Heart left ventricle (tissue), 16 donors: ENCODE measurements at regions not wholly inside any gene's neighbourhood (a gene's known extent, or its start where the extent isn't known, plus 50 kb on each side); places are given as distances from the start of the nearest gene placed in this dataset.

Source experiments
- ATAC-seq, 4 donors: fragments of 200-7000 bp; cut with Tn5 transposase; one replicate each; pipeline ENCODE4 v1.9.1; 2020 to 2022; ENCODE audit warnings: moderate library complexity in 4 of 4, mild to moderate bottlenecking in 3 of 4, moderate number of reproducible peaks in 1 of 4
- DNase-seq, 5 donors: peaks; one replicate each; pipeline ENCODE4 v3.0.0-alpha.2; 2020
- H3K27ac ChIP-seq, 12 donors: fragments of 200-600 bp; sonication (generic) in 4 of 12; one replicate each; pipeline versions ENCODE4 v1.5.0 to v1.8.0; 2016 to 2022; ENCODE audit warnings: mild to moderate bottlenecking in 2 of 12
- H3K27me3 ChIP-seq, 9 donors: fragments of 200-600 bp; sonication (generic) in 2 of 9; one replicate each; pipeline versions ENCODE4 v1.5.1 to v1.8.0; 2016 to 2022; ENCODE audit warnings: mild to moderate bottlenecking in 3 of 9
- H3K36me3 ChIP-seq, 9 donors: fragments of 200-600 bp; sonication (generic) in 2 of 9; one replicate each; pipeline versions ENCODE4 v1.5.0 to v1.8.0; 2018 to 2022; ENCODE audit warnings: mild to moderate bottlenecking in 2 of 9
- H3K4me1 ChIP-seq, 12 donors: fragments of 200-600 bp; sonication (generic) in 4 of 12; one replicate each; pipeline versions ENCODE4 v1.5.0 to v1.8.0; 2016 to 2022; ENCODE audit warnings: mild to moderate bottlenecking in 3 of 12
- H3K4me3 ChIP-seq, 12 donors: fragments of 200-600 bp; sonication (generic) in 4 of 12; one replicate each; pipeline versions ENCODE4 v1.5.0 to v1.8.0; 2017 to 2022; ENCODE audit warnings: mild to moderate bottlenecking in 9 of 12, moderate library complexity in 4 of 12
- H3K9me3 ChIP-seq, 12 donors: fragments of 200-600 bp; sonication (generic) in 4 of 12; one replicate each; pipeline versions ENCODE4 v1.5.0 to v1.8.0; 2016 to 2022; ENCODE audit warnings: mild to moderate bottlenecking in 1 of 12
- CTCF ChIP-seq, 12 donors: fragments of 200-600 bp; sonication (generic) in 4 of 12; IDR thresholded peaks; one replicate each; pipeline versions ENCODE4 v1.5.0 to v1.8.0; 2018 to 2022; ENCODE audit warnings: antibody characterized with exemption in 12 of 12, mild to moderate bottlenecking in 5 of 12
- POLR2A ChIP-seq, 2 donors: fragments of 450-650 bp; IDR thresholded peaks; one replicate each; pipeline ENCODE4 v1.6.1; 2017; ENCODE audit warnings: antibody characterized with exemption in 2 of 2, mild to moderate bottlenecking in 2 of 2, moderate library complexity in 2 of 2
- WGBS, 4 donors: extraction: QIAGEN DNeasy Blood & Tissue Kit in 2 of 4; methylation state at CpG; one replicate each; pipeline versions ENCODE4 v1.1.5 to v1.1.7; 2013 to 2018; 5-methylcytosine and 5-hydroxymethylcytosine counted together
- intact Hi-C, 10 donors: fragments of 100-400 bp; cut with DNase I; formaldehyde crosslinking; loops; one replicate each; pipeline versions ENCODE4 v1.11.1 to v1.14.2; 2022
- donor health status: ischemic (EF 13 %, LVEDD 7.1; RV severe dilation, severe dysfunction).
- donor health status: healthy with polysubstance abuse.
- donor health status: DM: no; HTN: yes; CAD: no.
- donor health status: DM: no; HTN: no; CAD: no.
- donor health status: ischemic (EF 25% LVEDD 6.9; RV normal size, moderate dysfunction).
- donor health status: ischemic (EF 25% LVEDD 5.7; RV mildly dilated, moderate dysfunction).
- donor health status: healthy.
- donor health status: DM: yes; HTN: yes; CAD: no.
- donor health status: ischemic (EF 35%, LVEDD 5.7; RV mildly dilated, moderate dysfunction).
- donor health status: nonischemic (EF 11% LVEDD 7.7; RV severe dilation, severe dysfunction).
- donor health status: DM: yes; HTN: yes; CAD: no.
- donor health status: PGD.
- donor health status: ischemic (EF 29% LVEDD 5.4; RV normal size, mild dysfunction).
- donor health status: nonischemic (EF 23%, LVEDD 6.1; RV moderate dilation, normal function).

- Histone ChIP-seq H3K4me1 (no peaks in the 10 kb centered on the region), H3K27ac (no peak overlapping the region), H3K36me3 (no peaks in the 10 kb centered on the region), H3K27me3 (no peaks in the 10 kb centered on the region), H3K4me3 (no peak overlapping the region), H3K9me3 (peaks cover 0 to 17% (median 0%) of the 10 kb centered on the region in 12 donors)
- DNase-seq = no peak
- 72 to 83% (median 78%) methylated on average over 7 of the region's 7 CpGs for WGBS, 4 donors
- intact Hi-C loops = no loop called here
- no peak for ATAC-seq
- TF ChIP-seq CTCF (IDR thresholded peaks at IDR 0.05) (no peak), POLR2A (IDR thresholded peaks at IDR 0.05) (no peak)
Measured at GRCh38 chr4:189779281-189779980, 161.2 kb upstream of the FRG1 start.

- Histone ChIP-seq H3K9me3 (peaks cover 0 to 17% (median 0%) of the 10 kb centered on the region in 12 donors), H3K36me3 (no peaks in the 10 kb centered on the region), H3K4me3 (no peak overlapping the region), H3K27ac (no peak overlapping the region), H3K4me1 (no peaks in the 10 kb centered on the region), H3K27me3 (no peaks in the 10 kb centered on the region)
- no peak for ATAC-seq
- no peak for DNase-seq
- TF ChIP-seq POLR2A (IDR thresholded peaks at IDR 0.05) (no peak), CTCF (IDR thresholded peaks at IDR 0.05) (no peak)
- intact Hi-C loops = loop anchor here in 1 of 10 donors (10.0 kb wide), 1 partner anchor 566 kb away; no protein-coding TSS in a partner anchor
- 44 to 55% (median 53%) methylated on average over 5 of the region's 5 CpGs for WGBS, 4 donors
Measured at GRCh38 chr4:189780391-189780790, 160.3 kb upstream of the FRG1 start.

- no peaks in the 10 kb centered on the region for H3K27me3 ChIP-seq
- H3K4me3 ChIP-seq = no peak overlapping the region
- no peak for DNase-seq
- no peak overlapping the region for H3K27ac ChIP-seq
- TF ChIP-seq CTCF (IDR thresholded peaks at IDR 0.05) (no peak), POLR2A (IDR thresholded peaks at IDR 0.05) (no peak)
- no peaks in the 10 kb centered on the region for H3K4me1 ChIP-seq
- intact Hi-C loops = loop anchor here in 1 of 10 donors (10.0 kb wide), 1 partner anchor 570 kb away; no protein-coding TSS in a partner anchor
- no peaks in the 10 kb centered on the region for H3K36me3 ChIP-seq
- peaks cover 0 to 17% (median 0%) of the 10 kb centered on the region in 12 donors for H3K9me3 ChIP-seq
- no peak for ATAC-seq
Measured at GRCh38 chr4:189784651-189785050, 156.0 kb upstream of the FRG1 start.

- H3K27me3 ChIP-seq = no peaks in the 10 kb centered on the region
- H3K27ac ChIP-seq = no peak overlapping the region
- TF ChIP-seq CTCF (IDR thresholded peaks at IDR 0.05) (no peak), POLR2A (IDR thresholded peaks at IDR 0.05) (no peak)
- peaks cover 0 to 17% (median 0%) of the 10 kb centered on the region in 12 donors for H3K9me3 ChIP-seq
- H3K4me3 ChIP-seq = no peak overlapping the region
- no peaks in the 10 kb centered on the region for H3K36me3 ChIP-seq
- intact Hi-C loops = loop anchor here in 1 of 10 donors (10.0 kb wide), 1 partner anchor 570 kb away; no protein-coding TSS in a partner anchor
- WGBS, 4 donors = 53 to 69% (median 64%) methylated on average over 5 of the region's 5 CpGs
- H3K4me1 ChIP-seq = no peaks in the 10 kb centered on the region
- DNase-seq (no peak), ATAC-seq (no peak)
Measured at GRCh38 chr4:189785257-189785656, 155.4 kb upstream of the FRG1 start.
